IMR-90 (cell line): ENCODE measurements at regions not wholly inside any gene's neighbourhood (a gene's known extent, or its start where the extent isn't known, plus 50 kb on each side); places are given as distances from the start of the nearest gene placed in this dataset.

ENCODE experiments used
- CEBPB ChIP-seq: IDR thresholded peaks from 2 replicates; pipeline ENCODE4 v1.6.1; 2012; ENCODE audit warnings: low read depth, low read length, improper control_type of control experiment
- CTCF ChIP-seq: conservative IDR thresholded peaks from 2 replicates; pipeline ENCODE4 v1.5.1; 2012; ENCODE audit warnings: mild to moderate bottlenecking, low read depth, low read length, improper control_type of control experiment
- ELK1 ChIP-seq: fragments of 150-350 bp; IDR thresholded peaks from 2 replicates; pipeline ENCODE4 v1.6.1; 2016; ENCODE audit warnings: low read depth, mild to moderate bottlenecking, low read length, moderate library complexity, borderline replicate concordance
- POLR2A ChIP-seq: IDR thresholded peaks from 2 replicates; pipeline ENCODE4 v1.6.1; 2012; ENCODE audit warnings: mild to moderate bottlenecking, low read depth, low read length
- RAD21 ChIP-seq: IDR thresholded peaks from 2 replicates; pipeline ENCODE4 v1.6.1; 2012; ENCODE audit warnings: low read length, improper control_type of control experiment
- RCOR1 ChIP-seq: IDR thresholded peaks from 2 replicates; pipeline ENCODE4 v1.6.1; 2012; ENCODE audit warnings: mild to moderate bottlenecking, low read length, improper control_type of control experiment; ENCODE audit not compliant: insufficient replicate concordance
- SMC3 ChIP-seq: fragments of 150-350 bp; IDR thresholded peaks from 2 replicates; pipeline ENCODE4 v1.6.1; 2016; ENCODE audit warnings: low read depth, mild to moderate bottlenecking, antibody characterized with exemption, low read length, moderate library complexity

DNA sequence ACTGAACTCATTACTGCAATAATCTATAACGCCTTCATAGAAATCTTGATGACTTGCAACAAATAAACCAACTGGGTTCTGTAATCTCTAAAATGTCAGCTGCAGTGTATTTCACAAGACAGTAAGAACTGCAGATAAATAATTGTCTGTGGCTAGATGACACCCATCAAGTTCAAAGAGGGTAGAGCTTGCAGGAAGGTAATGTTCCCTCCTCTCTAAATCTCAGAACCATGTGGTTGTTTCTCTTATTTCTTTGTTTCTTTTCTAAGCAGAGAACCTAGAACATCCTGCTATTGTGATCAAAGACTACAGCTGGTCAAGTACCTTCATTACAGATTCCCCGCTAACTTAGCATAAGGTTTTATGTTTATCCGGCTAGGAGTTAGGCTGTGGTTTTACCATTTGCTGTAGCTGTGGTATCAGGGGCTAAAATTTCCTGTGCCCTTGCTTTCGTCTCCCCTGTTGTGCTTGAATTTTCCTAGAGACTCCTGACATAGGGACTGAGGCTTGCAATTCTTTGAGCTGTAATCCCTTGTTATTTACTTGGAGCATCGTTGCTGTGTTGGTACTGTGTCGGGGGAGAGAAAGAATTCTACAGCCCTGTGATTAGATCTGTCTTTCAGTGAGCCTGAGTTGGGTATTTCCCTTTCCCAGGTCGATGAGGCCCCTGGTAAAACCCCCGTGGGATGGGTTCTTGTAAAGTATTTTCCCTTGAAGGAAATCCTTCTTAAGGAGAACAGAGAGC, 253.1 kb upstream of the BTG1 start:
- no peak for TF ChIP-seq CTCF
- no peak for TF ChIP-seq SMC3
- no peak for TF ChIP-seq POLR2A
- no peak for TF ChIP-seq CEBPB
- no peak for TF ChIP-seq RAD21
- TF ChIP-seq ELK1 = no peak
- TF ChIP-seq RCOR1 = no peak
